CD4-positive, alpha-beta T cell treated with Interleukin-15 for 4 hours (primary cell): ENCODE measurements at regions not wholly inside any gene's neighbourhood (a gene's known extent, or its start where the extent isn't known, plus 50 kb on each side); places are given as distances from the start of the nearest gene placed in this dataset.
A peak's percentile ranks its signal among the peaks of the same experiment; 100 is the strongest.

Experiments used
- DNase-seq: peaks from one replicate; pipeline ENCODE4 v3.0.0-alpha.2; 2020; ENCODE audit warnings: low spot score

DNA sequence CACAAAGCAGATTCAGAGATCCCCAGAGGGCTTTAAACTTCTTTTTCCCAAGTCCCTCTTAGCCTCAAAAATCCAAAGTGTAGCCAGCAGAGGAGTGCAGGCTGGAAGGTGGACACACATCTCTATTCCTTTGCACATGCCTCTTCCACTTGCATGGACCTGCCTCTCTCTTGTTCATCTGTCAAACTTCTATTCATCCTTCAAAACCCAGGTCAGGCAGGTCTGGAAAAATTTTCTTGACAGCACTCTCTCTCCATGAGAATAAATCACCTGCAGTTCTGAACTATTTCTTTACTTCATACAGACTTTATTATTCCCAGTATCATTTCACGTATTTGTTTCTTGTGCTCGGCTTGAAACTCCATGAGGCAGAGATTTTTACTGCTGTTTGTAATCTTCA, 127.5 kb downstream of the SS18 start:
- DNase-seq = no peak

DNA sequence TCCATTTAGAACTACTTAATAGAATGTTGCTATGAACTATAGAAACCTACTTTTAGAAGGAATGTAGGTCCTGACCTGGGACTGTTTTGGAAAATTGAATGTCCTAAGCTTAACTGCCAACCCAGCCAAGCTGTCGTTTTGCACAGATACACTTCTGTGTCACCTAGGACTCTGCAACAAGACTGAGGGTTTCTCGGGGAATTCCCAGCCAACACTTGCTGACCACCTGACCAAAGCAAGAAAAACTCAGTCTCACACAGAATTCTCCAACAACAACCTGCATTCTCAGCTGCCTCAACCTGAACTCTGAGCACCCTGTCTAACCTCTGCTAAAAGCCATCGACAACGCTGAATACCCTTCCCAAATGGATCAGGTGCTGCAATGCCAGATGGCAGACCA, 128.2 kb downstream of the SS18 start:
- no peak for DNase-seq

DNA sequence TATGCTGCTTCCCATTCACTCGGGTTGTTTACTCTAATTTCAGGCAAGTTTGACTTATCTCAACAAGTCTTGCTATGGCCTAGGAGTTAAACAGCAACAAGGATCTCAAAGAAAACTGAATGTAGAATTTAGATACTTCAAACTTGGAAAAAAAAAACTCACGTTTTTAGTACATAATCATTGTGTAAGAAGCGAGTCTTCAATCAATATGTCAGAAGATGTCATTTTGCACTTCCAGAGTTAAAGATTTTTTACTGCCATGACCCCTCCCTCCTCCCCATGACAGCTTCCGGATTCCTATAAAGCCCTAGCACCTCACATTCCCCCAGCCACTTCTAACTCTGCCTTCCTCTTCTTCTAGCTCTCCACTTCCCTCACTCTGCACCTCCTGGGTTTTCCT, 133.4 kb downstream of the SS18 start:
- no peak for DNase-seq

DNA sequence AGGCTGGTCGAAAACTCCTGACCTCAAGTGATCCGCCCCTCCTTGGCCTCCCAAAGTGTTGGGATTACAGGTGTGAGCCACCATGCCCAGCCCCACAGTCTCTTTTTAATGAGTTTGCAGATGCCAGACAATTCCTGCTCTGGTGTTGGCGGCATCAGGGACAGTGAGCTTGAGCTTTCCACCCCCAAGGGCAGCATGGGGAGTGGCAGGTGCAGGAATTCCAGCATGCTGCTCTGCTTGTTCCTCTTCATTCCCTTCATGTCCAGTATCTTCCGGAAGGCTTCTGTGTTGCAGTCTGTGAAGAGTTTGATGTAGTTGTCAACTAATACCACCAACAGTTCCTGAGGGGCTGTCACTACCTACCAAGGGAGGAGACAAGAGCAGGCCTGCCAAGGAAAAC, 137.3 kb downstream of the SS18 start:
- DNase-seq = no peak

DNA sequence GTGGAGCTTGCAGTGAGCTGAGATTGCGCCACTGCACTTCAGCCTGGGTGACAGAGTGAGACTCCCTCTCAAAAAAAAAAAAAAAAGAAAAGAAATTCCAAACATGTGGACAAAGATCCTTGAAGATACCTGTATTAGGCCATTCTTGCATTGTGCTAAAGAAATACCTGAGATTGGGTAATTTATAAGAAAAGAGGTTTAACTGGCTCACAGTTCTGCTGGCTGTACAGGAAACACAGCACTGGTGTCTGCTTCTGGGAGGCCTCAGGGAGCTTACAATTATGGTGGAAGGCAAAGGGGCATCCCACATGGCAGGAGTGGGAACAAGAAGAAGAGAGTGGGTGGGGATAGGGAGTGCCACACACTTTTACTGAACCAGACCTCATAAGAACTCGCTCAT, 140.1 kb downstream of the SS18 start:
- DNase-seq = no peak

DNA sequence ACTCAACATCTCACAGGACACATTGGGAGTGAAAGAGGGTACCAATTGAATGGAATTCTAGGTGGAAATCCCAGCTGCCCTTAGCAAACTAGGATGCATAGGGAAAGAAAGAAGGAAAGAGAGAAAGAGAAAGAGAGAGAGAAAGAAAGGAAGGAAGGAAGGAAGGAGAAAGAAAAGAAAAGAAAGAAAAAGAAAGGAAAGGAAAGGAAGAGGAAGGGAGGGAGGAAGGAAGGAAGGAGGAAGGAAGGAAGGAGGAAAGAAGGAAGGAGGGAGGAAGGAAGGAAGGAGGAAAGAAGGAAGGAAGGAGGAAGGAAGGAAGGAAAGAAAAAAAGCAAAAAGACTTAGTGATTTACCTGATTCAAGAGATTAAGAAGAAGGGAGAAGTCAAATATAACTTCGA, 143.9 kb downstream of the SS18 start:
- no peak for DNase-seq

DNA sequence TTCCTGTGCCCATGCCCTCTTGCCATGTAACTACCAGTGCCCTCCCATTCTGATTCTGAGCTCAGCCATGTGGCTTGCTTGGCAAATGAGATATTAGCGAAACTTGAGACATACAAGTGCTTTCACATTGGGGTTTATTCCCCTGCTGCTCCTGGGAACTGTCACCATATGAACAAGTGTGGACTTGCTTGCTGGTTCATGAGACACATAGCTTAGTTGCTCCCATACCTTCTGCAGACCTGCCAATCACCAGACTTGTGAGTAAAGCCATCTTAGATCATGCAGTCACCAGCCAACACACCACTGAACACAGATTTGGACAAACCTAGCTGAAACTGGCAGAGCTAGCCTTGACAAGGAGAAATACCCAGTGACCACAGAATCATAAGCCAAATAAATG, 155.1 kb downstream of the SS18 start:
- DNase-seq = no peak

DNA sequence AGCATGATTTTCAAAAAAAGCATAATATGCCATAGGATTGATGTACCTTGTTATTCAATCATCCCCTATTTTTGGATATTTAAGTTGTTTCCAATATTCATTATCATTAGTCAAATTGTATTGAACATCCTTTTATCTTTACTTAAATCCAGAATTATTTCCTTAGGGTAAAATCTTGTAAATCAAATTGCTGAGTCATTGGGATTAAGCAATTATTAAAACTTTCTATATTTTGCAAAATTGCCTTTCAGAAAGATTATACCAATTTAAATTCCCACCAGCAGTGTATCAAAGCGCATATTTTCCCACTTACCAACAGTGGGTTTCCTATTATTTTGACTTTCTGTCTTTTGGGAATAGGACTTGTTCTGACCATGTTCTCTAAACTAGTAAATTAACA, 159.3 kb downstream of the SS18 start:
- DNase-seq = no peak

DNA sequence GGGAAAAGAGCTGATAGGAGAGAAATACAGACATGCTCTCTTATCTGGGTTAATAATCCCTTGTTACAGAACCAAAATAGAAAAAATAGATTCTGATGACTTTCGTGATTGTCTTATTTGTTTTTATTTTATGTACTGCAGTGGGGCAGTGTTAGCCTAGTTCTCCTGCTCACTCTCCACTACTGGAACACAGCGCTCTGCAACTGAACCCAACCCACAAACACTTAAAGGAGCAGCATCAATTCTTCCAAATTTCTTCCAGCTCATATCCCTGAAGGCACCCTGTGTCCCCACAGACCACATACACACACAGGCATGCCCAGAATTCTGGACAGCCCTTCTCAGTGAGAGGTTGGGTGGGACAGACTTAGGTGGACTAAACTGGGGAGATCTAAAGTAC, 160.6 kb downstream of the SS18 start:
- DNase-seq = no peak

DNA sequence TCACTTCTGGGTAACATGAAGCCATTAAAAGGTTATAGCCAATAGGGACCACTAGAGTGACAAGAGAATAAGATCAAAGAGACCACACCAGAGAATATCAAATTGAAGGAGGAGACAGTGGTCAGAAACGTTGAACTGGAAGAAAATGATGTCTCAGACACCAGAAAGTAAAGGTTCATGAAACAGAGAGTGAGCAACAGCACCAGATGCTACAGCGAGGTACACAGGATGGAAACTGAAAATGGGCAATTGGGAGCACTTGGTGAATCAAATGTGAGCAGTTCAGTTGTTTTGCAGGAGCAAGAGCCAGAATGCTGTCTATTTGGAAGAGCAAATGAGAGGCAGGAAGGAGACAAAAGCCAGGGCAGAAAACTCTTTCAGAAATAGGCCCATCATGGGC, 162.6 kb downstream of the SS18 start:
- DNase-seq = no peak

DNA sequence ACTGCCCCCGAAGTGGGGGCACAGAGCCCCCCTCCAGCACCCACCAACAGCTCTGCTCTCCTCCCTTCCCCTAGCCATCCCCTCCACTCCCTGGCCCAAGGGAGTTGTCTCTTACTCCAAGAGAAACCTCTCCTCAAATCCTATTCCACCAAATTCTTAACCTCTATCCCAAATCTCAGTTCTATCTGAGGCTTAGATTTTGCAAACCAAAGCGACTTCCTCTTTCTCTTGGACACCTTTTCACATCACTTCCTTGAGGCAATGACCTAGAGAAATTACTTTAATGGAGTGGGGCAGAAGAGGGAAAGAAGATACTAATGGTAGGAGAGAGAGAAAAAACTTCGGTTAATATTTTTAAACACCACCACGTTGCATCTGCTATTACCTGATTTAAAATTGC, 167.2 kb downstream of the SS18 start:
- no peak for DNase-seq

DNA sequence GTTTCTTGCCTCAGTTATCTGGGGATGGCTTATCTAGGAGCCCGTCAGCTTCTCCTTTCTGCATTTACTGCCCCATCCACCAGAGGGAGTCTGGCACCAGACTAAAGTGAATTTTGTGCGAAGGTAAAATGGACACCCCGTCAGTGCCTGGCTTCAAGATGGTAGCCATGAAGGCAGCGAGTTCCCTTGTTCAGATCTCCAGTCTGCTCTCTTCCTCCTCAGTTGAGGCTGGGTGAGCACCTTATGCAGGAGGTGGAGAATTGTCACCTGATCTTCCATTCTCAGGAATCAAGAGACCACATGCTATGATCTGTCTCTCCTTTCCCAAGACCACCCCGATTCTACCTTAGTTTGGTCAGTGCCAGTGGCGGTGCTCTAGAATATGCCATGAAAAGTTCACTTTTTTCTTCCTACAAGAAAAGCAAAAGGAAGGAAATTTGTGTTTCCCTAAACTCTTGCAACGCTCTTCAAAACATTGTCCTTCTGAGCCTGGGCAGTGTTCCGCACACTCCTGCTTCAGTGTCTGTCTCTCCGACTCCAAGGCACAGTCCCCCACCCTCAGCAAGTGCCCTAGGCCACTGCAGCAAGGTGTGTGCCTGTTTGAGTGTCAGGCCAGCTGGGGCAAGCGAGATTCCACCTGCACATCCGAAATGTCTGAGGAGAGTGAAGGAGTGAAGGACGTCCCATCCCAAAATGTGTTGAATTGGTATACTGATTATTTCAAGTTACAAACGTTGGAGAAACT, 168.6 kb downstream of the SS18 start:
- peak; percentile 40 for DNase-seq

DNA sequence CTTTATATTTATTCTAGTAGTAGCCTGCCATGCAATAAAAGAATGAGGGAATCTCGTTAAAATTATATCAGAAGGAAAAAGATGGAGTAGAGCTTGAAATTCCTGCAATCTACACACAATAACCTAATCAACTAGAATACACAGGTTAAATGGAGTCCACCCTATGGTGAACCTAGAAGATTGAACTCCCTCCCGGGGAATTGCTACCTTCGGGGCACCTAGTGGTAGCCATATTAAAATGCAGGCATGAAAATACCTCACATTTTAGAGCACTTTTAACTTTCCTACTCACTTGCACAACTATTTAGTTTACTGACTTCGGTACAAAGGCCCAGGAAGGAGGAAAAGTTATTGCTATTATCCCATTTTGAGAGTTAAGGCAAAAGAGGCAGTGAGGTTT, 174.5 kb downstream of the SS18 start:
- no peak for DNase-seq

DNA sequence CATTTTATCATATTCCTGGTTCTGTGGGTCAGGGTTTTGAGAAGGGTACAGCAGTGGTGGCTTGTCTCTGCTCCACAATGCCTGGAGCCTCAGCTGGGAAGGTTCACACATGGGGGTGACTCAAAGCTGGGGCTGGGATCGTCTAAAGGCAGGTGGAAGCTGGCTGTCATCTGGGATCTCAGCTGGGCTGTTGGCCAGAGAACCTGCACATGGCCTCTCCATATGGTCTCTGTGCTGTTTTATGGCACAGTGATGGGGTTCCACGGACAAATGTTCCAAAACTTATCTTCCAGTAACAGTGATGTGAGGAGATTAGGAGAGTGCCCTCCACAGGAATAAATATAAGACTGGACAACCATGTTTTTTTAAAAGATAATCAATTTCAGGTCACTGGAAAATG, 191.4 kb downstream of the SS18 start:
- DNase-seq = no peak

DNA sequence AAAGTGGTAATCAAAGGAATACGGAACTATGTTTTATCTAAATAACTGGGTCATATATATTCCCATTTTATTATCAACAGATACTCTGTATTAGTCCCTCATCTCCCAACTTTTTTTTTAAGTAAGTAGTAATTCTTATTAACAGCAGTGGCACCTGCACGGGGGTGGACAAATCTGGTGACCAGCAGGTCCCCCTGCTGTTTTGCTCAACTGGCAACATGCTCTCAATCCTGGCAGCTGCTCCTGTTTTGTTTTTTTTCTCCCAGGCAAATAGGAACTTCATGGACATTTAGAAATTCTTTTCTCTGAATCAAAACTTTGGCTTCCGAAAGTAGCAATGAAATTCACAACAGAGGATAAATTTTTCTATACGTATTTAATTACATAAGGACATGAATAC, 193.5 kb downstream of the SS18 start:
- no peak for DNase-seq

DNA sequence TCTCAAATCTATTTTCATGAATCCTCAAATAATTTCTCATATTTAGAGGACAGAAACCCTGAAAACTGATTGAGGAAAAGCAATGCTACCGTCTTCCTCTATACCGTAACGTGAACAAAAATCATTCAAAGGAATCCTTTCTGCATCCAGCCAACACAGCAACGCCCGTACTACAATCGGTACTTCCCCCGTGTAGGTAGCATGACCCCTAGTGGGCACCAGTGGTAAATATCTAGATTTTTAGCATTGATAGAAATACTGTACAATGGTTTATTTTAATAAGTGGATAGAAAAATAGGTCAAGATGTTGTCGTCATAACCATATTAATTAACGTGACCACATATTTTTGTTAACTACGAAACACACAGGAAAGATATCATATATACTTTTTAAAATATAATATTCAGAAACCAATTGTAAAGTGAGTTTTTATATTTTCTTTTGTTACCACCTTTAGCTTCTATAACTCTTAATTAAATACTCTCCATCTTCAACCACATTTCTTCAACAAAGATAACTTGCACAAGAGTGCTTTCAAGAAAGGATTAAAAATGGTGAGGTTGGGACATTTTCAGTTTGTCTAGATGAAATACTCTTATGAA, 194.1 kb downstream of the SS18 start:
- DNase-seq = peak; percentile 25

DNA sequence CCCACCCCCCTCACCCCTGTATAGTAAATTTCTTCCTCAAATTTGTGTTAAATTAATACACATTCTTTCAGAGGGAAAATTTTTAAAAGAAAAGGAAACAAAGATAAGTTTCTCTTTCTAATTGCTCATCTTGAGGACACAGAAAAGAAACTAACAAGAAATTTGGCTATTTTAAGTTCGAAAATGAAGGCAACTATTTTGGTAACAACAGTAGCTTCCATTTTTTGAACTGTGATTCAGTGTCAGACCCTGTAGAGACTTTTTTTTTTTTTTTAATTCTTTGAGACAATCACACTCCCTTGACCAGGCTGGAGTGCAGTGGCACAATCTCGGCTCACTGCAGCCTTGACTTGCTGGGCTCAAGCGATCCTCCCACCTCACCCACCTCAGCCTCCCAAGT, 194.9 kb downstream of the SS18 start:
- no peak for DNase-seq

DNA sequence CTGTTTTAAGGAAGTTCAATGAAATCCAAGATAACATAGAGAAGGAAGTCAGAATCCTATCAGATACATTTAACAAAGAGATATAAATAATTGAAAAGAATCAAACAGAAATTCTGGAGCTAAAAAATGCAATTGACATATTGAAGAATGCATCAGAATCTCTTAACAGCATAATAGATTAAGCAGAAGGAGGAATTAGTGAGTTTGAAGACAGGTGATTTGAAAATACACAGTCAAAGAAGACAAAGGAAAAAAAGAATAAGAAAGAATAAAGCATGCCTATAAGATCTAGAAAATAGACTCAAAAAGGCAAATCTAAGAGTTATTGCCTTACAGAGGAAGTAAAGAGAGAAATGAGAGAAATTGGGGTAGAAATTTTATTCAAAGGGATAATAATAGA, 204.1 kb downstream of the SS18 start:
- DNase-seq = no peak

DNA sequence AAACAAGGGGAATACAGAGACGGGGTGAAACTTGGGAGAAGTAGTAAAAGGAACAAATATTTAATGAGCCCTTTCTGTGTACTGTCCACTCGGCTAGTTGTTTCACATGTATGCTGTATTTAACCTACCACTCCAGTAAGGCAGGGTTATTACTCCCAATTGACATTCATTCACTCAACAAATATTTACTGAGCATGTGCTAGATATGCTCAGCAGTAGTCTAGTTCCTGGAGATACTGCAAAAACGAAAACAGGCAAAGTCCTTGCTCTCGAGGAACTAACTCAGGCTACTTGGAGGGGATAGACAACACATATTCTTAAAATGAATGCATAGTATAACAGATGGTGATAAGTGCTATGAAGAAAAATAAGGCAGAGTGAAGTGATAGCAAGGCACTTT, 207.3 kb downstream of the SS18 start:
- DNase-seq = no peak

DNA sequence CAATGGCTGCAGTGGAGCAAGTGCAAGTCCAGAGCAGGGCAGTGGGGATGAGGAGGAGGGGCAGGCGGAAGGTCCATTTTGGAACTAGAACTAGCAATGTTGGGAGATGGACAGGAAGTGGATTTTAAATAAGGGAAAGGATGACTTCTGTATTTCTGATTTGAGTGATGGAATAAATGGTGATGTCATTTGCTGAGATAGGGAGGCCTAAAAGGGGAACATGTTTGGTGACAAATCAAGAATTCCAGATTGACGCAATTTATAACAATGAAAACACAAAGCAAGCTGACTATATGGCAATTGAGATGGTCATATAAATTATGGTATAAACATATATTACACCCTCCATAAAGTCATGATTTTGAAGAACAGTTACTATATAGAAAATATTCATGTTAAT, 209.3 kb downstream of the SS18 start:
- no peak for DNase-seq

DNA sequence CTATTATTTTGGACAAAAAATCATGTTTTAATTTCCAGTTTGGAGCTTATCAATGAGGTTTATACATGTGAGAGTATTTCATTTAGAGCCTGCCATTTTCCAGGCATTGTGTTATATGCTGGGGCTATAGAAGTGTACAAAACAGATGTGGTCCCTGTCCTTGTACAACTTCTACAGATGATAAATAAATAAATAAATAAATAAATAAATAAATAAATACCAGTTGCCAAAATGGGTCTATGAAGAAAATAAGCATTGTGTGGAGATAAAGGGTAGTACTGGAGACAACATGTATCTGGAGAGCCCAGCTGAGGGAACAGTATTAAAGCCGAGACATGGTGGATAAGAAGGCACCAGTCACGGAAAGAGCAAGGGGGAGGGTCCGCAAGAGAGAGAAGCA, 210.0 kb downstream of the SS18 start:
- DNase-seq = no peak

DNA sequence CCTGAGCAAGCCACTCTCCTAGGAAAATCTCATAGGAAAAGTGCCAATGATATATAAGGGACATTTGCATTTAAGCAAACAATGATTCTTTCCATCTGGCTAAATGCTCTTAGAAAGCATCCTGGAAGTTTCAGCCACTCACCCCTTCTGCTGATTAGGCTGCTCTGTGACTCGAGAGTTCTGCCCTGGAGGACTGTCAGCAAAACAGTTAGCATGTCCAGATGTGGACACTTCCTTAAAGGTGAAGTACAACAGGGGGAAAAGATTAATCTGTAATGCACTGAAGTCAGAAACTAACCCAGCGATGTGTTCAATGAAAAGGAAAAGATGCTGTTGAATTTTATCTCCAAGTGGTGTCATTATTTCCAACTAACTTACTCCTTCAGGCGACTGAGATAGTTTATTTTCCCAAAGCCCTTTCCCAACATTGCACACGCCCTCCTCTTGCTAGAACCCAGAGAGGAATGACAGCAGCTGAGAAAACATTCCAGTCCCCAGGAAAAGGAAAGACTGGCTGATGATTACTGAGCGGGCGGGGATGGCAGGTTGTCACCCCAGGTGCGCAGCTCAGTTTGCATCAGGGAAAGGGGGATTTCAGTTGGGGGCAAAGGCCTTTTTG, 214.0 kb downstream of the SS18 start:
- no peak for DNase-seq

DNA sequence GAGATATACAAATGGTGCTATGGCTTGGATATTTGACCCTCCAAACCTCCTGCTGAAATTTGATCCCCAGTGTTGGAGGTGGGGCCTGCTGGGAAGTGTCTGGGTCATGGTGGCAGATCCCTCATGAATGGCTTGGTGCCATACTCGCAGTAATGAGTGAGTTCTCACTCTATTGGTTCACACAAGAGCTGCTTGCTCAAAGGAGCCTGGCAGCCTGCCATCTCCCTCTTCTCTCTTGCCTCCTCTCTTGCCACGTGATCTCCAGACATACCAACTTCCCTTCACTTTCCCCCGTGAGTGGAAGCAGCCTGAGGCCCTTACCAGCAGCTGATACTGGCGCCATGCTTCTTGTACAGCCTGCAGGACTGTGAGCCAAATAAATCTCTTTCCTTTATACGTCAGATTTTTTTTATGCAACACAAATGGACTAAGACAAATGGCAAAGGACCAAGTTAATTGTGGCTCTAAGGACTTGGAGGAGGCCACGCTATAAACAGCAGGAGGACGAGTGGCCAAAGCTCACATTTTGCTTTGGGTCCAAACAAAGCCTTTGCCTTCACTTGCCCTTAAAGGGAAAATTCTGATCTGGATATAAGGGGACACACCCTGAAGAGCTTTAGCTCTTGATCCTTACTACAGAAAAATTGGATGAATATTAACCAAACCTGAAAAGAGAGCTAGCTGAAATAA, 214.7 kb downstream of the SS18 start:
- no peak for DNase-seq
